ENCODE measurements at regions not wholly inside any gene's neighbourhood (a gene's known extent, or its start where the extent isn't known, plus 50 kb on each side); places are given as distances from the start of the nearest gene placed in this dataset.

GRCh38 chr5:98499892-98500291 lies 273.6 kb upstream of the RGMB start:
- H2BK15ac ChIP-seq (ENCODE audit: low read length), result no peak overlapping the region
- H2BK12ac ChIP-seq (ENCODE audit: low read depth, low read length), result no peak overlapping the region
- no peak for TF ChIP-seq ATF3 (IDR thresholded peaks at IDR 0.05; ENCODE audit: insufficient read depth, low read depth, low read length)
- TF ChIP-seq CHD1 (IDR thresholded peaks at IDR 0.05; ENCODE audit: low read depth, low read length), result no peak
- TF ChIP-seq BACH1 (IDR thresholded peaks at IDR 0.05; ENCODE audit: low read length), result no peak
- TF ChIP-seq TAF1 (IDR thresholded peaks at IDR 0.05; ENCODE audit: low read depth, low read length), result no peak
- no peak for TF ChIP-seq POU5F1 (IDR thresholded peaks at IDR 0.05; ENCODE audit: low read depth, low read length)
- TF ChIP-seq RAD21 (IDR thresholded peaks at IDR 0.05 in 1 of 2, conservative IDR thresholded peaks at IDR 0.05 in 1 of 2; ENCODE audit: low read depth in 2 of 2, low read length in 2 of 2), result no peak
- TF ChIP-seq CEBPB (IDR thresholded peaks at IDR 0.05; ENCODE audit: low read depth, low read length), result no peak
- TF ChIP-seq CBX5 (IDR thresholded peaks at IDR 0.05; ENCODE audit: low read depth, low read length), result no peak
- no peak for TF ChIP-seq SP2 (IDR thresholded peaks at IDR 0.05; ENCODE audit: low read length)
- FAIRE-seq, result no peak
- no peaks in the 10 kb centered on the region for H3K27me3 ChIP-seq (replicated peaks in 1 of 4; ENCODE audit: control insufficient read depth in 3 of 4, extremely low read depth in 1 of 4, insufficient read depth in 3 of 4, low read length in 3 of 4)
- H2AK5ac ChIP-seq (ENCODE audit: low read depth, low read length), result no peak overlapping the region
- no peaks in the 10 kb centered on the region for H3K79me1 ChIP-seq (ENCODE audit: low read depth, low read length)
- no peak overlapping the region for H3K4me2 ChIP-seq (ENCODE audit: insufficient read depth in 1 of 2, low read depth in 2 of 2, low read length in 2 of 2)
- no peak overlapping the region for H3K23ac ChIP-seq (ENCODE audit: insufficient read length)
- no peak overlapping the region for H2BK5ac ChIP-seq (ENCODE audit: low read depth, low read length)
- no peaks in the 10 kb centered on the region for H4K20me1 ChIP-seq (replicated peaks in 1 of 2; ENCODE audit: control insufficient read depth in 1 of 2, insufficient read depth in 2 of 2, low read length in 2 of 2)
- H3K18ac ChIP-seq (ENCODE audit: extremely low read depth, low read length), result no peak overlapping the region
- 91% methylated on average over 1 of the region's 1 CpG; no CpG with 5 or more reads in 1 of the 2 experiments for WGBS, 2 experiments (ENCODE audit: extremely low coverage in 1 of 2, insufficient coverage in 1 of 2, insufficient read length in 1 of 2, insufficient replicate concordance in 2 of 2, low coverage in 1 of 2, low lambda C conversion rate in 2 of 2, missing lambda C conversion rate in 1 of 2)
- no peak overlapping the region for H4K5ac ChIP-seq (ENCODE audit: insufficient read length, low read depth, low read length)
- POLR2A ChIA-PET (ENCODE audit: partially characterized antibody), result no interaction called here
- H2BK120ac ChIP-seq (replicated peaks; ENCODE audit: low read depth, low read length), result no peak overlapping the region
- H3K9me3 ChIP-seq (ENCODE audit: insufficient read depth in 2 of 2, low read depth in 1 of 2, low read length in 1 of 2), result no peaks in the 10 kb centered on the region
- no peak overlapping the region for H3K9ac ChIP-seq (replicated peaks in 1 of 4; ENCODE audit: extremely low read depth in 1 of 4, low read depth in 3 of 4, low read length in 3 of 4)
- H3K23me2 ChIP-seq (ENCODE audit: low read depth, low read length), result no peaks in the 10 kb centered on the region
- no peaks in the 10 kb centered on the region for H3K79me2 ChIP-seq (ENCODE audit: control insufficient read depth in 1 of 2, insufficient read depth in 2 of 2, low read length in 2 of 2)
- no peaks in the 10 kb centered on the region for H3K36me3 ChIP-seq (ENCODE audit: control insufficient read depth in 2 of 4, insufficient read depth in 4 of 4, low read length in 3 of 4)
- H3K56ac ChIP-seq (replicated peaks; ENCODE audit: insufficient read length, low read depth, low read length), result no peak overlapping the region
- H2AFZ ChIP-seq (ENCODE audit: low read length), result no peak overlapping the region
- no peak overlapping the region for H3K4ac ChIP-seq (replicated peaks; ENCODE audit: insufficient read length, low read depth, low read length)
- DNase-seq (ENCODE audit: low read depth in 1 of 2, low spot score in 2 of 2), result no peak
- H3K4me1 ChIP-seq (replicated peaks in 1 of 4; ENCODE audit: control insufficient read depth in 3 of 4, insufficient read depth in 4 of 4, low read length in 3 of 4), result peaks cover 1 to 7% (median 4%) of the 10 kb centered on the region in 4 experiments; a peak in 3 of 7 replicates
- H2BK20ac ChIP-seq (ENCODE audit: low read length), result no peak overlapping the region
- H4K91ac ChIP-seq (replicated peaks; ENCODE audit: insufficient read length, low read length), result no peak overlapping the region
- CTCF ChIA-PET (ENCODE audit: partially characterized antibody), result interaction anchor here (1.4 to 1.5 kb wide), 4 partner anchors 10 to 347 kb away, joined by 3 read pairs; no protein-coding TSS in a partner anchor
- no peak overlapping the region for H3K4me3 ChIP-seq (ENCODE audit: extremely low read depth in 1 of 4, insufficient read depth in 2 of 4, low read depth in 3 of 4, low read length in 4 of 4)
- no peak overlapping the region for H3K27ac ChIP-seq (ENCODE audit: low read depth, low read length)
- no peak overlapping the region for H4K8ac ChIP-seq (ENCODE audit: extremely low read depth, insufficient read depth, low read length)
- no peak overlapping the region for H3K14ac ChIP-seq (ENCODE audit: insufficient read length)

Data from H1 (cell line).